ENCODE measurements at regions not wholly inside any gene's neighbourhood (a gene's known extent, or its start where the extent isn't known, plus 50 kb on each side); places are given as distances from the start of the nearest gene placed in this dataset.

- TF ChIP-seq ZNF462 (CRISPR knock-in tag; IDR thresholded peaks at IDR 0.05): no peak
- no peak for TF ChIP-seq ZNF114 (CRISPR knock-in tag; IDR thresholded peaks at IDR 0.05)
Observed at GRCh38 chr14:71411285-71411595, 504.0 kb downstream of the PCNX1 start (continued).

- Mint-ChIP-seq H3K4me3 (no peak overlapping the region), H3K4me1 (peaks cover 43% of the 10 kb centered on the region), H3K36me3 (ENCODE audit: low read depth) (peaks cover 16% of the 10 kb centered on the region; the same call in 2 of the 3 replicates), H3K9me3 (no peaks in the 10 kb centered on the region), H3K27me3 (ENCODE audit: insufficient read depth, low read depth, poor library complexity) (no peaks in the 10 kb centered on the region), H3K27ac (no peak overlapping the region)
- H4K20me1 ChIP-seq (replicated peaks; ENCODE audit: insufficient read depth): no peaks in the 10 kb centered on the region
- no peak overlapping the region for H2AFZ ChIP-seq
- H3K27ac ChIP-seq (ENCODE audit: low read depth): no peak overlapping the region
- no peaks in the 10 kb centered on the region for H3K9me2 ChIP-seq (ENCODE audit: insufficient read depth)
- H3K36me3 ChIP-seq (ENCODE audit: insufficient read depth): no peaks in the 10 kb centered on the region
- TF ChIP-seq EZH2phosphoT487 (IDR thresholded peaks at IDR 0.05; ENCODE audit: unreplicated experiment) (no peak), CTCF (conservative IDR thresholded peaks at IDR 0.05; ENCODE audit: low read depth in 2 of 2) (no peak), NANOG (IDR thresholded peaks at IDR 0.05; ENCODE audit: borderline replicate concordance) (no peak), ZNF114 (CRISPR knock-in tag; IDR thresholded peaks at IDR 0.05) (no peak), STAT1 (IDR thresholded peaks at IDR 0.05; ENCODE audit: unreplicated experiment) (no peak)
- DNase-seq (ENCODE audit: low spot score): no peak
- no peaks in the 10 kb centered on the region; the same call in 1 of the 2 replicates for H3K4me1 ChIP-seq (ENCODE audit: insufficient read depth)
- no peak overlapping the region for H3K4me2 ChIP-seq
- no peak overlapping the region for H3K4me3 ChIP-seq
- H3K27me3 ChIP-seq (ENCODE audit: insufficient read depth): no peaks in the 10 kb centered on the region
- peaks cover 49% of the 10 kb centered on the region for H3K79me2 ChIP-seq (replicated peaks; ENCODE audit: insufficient read depth)
- no peak for ATAC-seq
- H3F3A ChIP-seq (replicated peaks; ENCODE audit: low read depth): no peaks in the 10 kb centered on the region
Observed at GRCh38 chr14:71411738-71412137, 504.5 kb downstream of the PCNX1 start.

Data from GM23338 (cell line).